Peyer's patch (tissue), 4 donors: ENCODE measurements at regions not wholly inside any gene's neighbourhood (a gene's known extent, or its start where the extent isn't known, plus 50 kb on each side); places are given as distances from the start of the nearest gene placed in this dataset.

Experiments
- POLR2A ChIP-seq, 2 donors: fragments of 450-650 bp; IDR thresholded peaks; one replicate each; pipeline ENCODE4 v1.5.1; 2017; ENCODE audit warnings: antibody characterized with exemption in 2 of 2, mild to moderate bottlenecking in 2 of 2, moderate library complexity in 2 of 2
- TF ChIP-seq, protein P1 (sequence below), 6 experiments: fragments of 450-650 bp in 4 of 6; fragments of 200-600 bp in 2 of 6; sonication (generic) in 1 of 6; IDR thresholded peaks; one replicate each; pipeline ENCODE4 v1.5.1; 2017 to 2019; ENCODE audit warnings: antibody characterized with exemption in 6 of 6, mild to moderate bottlenecking in 3 of 6, moderate library complexity in 1 of 6

DNA sequence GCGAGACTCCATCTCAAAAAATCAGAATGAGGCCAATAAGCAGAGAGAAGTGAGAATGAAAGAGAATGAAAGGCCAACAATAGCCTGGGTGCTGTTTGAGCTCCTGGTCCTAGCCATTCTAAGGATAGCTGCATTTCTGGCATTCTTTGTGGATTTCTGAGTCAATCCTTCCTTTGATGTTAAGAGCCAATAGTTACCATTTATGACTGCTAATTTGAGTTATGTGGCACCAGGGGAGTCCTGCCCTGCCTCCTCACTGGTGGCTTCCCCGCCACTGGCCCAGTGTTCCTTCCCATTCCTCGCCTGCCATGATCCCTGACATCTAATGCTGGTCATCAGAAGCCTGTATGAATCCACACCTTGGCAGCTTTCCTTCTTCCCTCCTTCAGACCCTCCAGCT is 991.2 kb downstream of the UQCRFS1 start:
- no peak for TF ChIP-seq POLR2A (IDR thresholded peaks at IDR 0.05)
- TF ChIP-seq, protein P1, sequence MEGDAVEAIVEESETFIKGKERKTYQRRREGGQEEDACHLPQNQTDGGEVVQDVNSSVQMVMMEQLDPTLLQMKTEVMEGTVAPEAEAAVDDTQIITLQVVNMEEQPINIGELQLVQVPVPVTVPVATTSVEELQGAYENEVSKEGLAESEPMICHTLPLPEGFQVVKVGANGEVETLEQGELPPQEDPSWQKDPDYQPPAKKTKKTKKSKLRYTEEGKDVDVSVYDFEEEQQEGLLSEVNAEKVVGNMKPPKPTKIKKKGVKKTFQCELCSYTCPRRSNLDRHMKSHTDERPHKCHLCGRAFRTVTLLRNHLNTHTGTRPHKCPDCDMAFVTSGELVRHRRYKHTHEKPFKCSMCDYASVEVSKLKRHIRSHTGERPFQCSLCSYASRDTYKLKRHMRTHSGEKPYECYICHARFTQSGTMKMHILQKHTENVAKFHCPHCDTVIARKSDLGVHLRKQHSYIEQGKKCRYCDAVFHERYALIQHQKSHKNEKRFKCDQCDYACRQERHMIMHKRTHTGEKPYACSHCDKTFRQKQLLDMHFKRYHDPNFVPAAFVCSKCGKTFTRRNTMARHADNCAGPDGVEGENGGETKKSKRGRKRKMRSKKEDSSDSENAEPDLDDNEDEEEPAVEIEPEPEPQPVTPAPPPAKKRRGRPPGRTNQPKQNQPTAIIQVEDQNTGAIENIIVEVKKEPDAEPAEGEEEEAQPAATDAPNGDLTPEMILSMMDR (IDR thresholded peaks at IDR 0.05): no peak
